Fibroblast of pulmonary artery (primary cell): ENCODE measurements at regions not wholly inside any gene's neighbourhood (a gene's known extent, or its start where the extent isn't known, plus 50 kb on each side); places are given as distances from the start of the nearest gene placed in this dataset.
A peak's percentile ranks its signal among the peaks of the same experiment; 100 is the strongest.

Experiments
- DNase-seq: peaks from one replicate; pipeline ENCODE4 v3.0.0-alpha.2; 2010; ENCODE audit warnings: low read depth
- H3K4me3 ChIP-seq: replicated peaks from 2 replicates; pipeline ENCODE4 v1.5.1; 2011; ENCODE audit warnings: low read depth, mild to moderate bottlenecking, control low read depth, low read length, moderate library complexity
- TF ChIP-seq, protein P1 (sequence below): IDR thresholded peaks from 2 replicates; pipeline ENCODE4 v1.5.1; 2011; ENCODE audit warnings: mild to moderate bottlenecking, control low read depth, low read length, inconsistent platforms; ENCODE audit errors: missing control alignments

DNA sequence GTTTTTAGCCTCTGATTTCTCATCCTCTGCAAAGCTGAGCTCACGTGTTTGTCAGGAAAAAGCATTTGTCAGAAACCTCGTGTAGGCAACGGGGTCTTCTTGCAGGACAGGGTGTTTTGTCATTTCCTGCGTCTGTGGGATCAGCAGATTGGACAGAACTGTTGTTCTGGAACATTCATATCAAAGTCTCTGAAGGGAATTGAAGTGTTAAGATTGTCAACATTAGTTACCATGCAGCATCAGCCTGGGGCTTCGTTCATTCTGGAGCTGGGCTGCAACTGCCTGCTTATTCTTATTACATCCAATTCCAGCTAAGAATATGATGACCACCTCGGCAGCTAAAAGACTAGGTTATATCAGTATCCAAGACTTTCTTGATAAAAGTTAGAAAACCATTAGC lies 71.0 kb upstream of the RALGAPA2 start:
- no peak overlapping the region for H3K4me3 ChIP-seq
- no peak for DNase-seq
- TF ChIP-seq, protein P1, sequence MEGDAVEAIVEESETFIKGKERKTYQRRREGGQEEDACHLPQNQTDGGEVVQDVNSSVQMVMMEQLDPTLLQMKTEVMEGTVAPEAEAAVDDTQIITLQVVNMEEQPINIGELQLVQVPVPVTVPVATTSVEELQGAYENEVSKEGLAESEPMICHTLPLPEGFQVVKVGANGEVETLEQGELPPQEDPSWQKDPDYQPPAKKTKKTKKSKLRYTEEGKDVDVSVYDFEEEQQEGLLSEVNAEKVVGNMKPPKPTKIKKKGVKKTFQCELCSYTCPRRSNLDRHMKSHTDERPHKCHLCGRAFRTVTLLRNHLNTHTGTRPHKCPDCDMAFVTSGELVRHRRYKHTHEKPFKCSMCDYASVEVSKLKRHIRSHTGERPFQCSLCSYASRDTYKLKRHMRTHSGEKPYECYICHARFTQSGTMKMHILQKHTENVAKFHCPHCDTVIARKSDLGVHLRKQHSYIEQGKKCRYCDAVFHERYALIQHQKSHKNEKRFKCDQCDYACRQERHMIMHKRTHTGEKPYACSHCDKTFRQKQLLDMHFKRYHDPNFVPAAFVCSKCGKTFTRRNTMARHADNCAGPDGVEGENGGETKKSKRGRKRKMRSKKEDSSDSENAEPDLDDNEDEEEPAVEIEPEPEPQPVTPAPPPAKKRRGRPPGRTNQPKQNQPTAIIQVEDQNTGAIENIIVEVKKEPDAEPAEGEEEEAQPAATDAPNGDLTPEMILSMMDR, result no peak

- no peak overlapping the region for H3K4me3 ChIP-seq
- DNase-seq, result no peak
- TF ChIP-seq, protein P1, result no peak
These were observed 70.3 kb upstream of the RALGAPA2 start for GRCh38 chr20:20782755-20783154.

DNA sequence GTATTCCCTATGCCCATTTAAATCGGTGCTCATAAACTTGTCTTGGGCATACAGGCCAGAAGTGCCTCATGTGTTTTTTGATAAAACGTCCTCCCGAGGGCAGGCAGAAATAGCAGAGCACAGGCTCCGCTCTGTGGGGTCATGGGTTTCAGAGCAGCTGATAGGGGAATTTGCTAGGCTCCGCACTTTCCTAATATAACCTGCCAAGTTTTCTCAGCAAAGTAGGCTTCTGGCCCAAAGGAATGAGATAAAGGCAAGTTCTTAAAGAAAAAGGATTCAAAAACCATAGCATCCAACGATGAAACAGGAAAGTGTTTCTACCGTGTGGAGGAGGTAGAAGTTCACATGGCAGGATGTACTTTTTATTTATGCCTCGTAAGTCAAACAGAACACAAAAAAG lies 69.8 kb upstream of the RALGAPA2 start:
- H3K4me3 ChIP-seq, result no peak overlapping the region
- DNase-seq, result no peak
- TF ChIP-seq, protein P1, result no peak

DNA sequence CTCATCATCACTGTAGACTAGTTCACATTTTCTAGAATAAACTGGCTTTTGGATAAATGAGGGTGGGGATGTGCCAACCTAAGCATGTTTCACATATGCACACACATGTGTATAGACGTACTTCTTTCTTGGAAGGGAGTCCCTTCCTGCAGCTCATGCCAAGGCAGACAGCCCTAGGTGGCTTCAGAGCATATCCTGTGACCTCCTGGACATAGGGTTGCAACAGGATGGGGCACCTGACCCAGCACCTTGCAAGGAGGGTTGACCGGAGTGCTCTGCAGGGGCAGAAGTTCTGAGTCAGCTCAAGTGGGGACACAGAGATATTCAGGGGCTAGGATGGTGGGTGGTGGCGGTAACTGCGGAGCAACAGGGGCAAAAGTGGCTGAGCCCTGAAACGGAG lies 68.6 kb upstream of the RALGAPA2 start:
- no peak overlapping the region for H3K4me3 ChIP-seq
- DNase-seq, result no peak
- TF ChIP-seq, protein P1, result no peak

DNA sequence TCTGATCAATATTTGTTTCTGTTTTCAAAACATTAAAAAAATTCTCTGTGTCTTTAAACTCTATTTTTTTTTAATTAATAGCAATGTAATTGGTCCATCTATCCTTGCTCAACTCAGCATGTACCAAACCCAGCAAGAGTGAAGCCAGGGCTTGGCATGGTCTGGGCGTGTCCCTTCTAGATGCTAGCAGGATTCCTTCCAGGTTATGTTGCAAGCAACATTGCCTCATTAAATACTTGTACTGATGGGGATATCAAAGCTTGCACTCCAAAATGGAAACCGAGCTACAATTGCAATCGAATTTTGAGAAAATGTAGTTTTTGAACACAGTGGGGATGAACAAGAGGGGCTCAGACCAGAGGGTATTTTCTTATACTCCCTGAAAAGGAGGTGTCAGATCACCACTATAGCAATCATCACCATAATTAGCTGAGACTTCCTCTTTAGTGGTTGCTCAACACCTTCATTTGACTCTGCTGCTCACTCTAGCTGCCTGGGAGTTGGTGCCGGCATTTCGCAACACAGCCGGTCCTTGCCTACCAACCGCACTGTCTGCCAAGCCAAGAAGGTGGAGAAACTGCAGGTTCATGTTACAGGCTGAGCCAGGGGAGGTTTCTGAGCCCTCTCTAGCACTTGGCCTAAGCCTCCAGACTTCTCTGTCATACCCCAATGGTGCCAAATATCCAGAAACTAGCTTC lies 67.8 kb upstream of the RALGAPA2 start:
- no peak overlapping the region for H3K4me3 ChIP-seq
- TF ChIP-seq, protein P1, result no peak
- DNase-seq, result peak; percentile 8

DNA sequence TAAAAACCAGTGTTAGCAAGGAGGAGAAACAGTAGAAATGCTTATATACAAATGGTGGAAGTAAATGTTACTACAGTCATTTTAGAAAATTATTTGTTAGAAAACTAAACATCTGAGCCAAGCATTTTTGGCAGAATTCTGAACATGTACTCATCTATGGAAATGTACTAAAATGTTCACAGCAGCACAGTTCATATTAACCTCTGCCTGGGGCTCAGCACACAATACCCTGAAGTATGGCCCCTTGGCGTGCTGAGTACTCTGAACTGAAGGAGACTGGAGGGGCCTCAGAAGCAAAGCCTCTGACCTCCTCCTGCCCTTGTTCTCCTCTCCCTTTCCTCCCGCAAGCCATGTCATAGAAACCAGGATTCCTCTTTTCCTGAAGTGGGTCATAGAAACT lies 66.2 kb upstream of the RALGAPA2 start:
- H3K4me3 ChIP-seq, result no peak overlapping the region
- TF ChIP-seq, protein P1, result no peak
- no peak for DNase-seq

DNA sequence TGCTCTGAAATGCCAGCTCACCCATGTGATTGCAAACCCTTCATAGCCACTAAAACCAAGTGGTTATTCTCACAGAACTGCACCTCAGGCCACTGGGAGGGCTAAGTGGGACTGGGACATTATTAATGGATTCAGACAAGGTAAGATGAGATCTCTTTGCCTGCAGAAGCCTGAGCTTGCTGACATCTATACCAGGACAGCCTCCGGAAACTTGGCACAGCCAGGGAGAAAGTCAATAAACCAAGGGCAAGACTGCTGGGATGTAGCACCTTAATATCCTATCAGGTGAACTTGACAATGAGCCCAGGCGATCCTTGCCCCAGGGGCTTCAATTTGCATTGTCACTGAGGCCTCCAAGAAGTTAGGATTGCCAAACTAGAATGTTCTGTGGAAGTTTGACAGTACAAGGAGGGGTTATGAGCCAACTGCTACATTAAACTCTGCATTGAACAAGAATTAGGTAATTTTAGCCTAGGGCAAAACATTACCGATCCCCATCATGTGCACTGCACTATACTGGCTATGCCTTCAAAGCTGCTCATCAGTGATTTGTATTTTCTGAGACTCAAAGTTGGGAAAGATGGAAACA lies 60.1 kb upstream of the RALGAPA2 start:
- TF ChIP-seq, protein P1, result no peak
- DNase-seq, result no peak
- H3K4me3 ChIP-seq, result no peak overlapping the region
